Right atrium auricular region (tissue), 2 donors: ENCODE measurements at regions not wholly inside any gene's neighbourhood (a gene's known extent, or its start where the extent isn't known, plus 50 kb on each side); places are given as distances from the start of the nearest gene placed in this dataset.

Experiments used
- DNase-seq: peaks from one replicate; pipeline ENCODE4 v3.0.0-alpha.2; 2019; ENCODE audit warnings: low spot score
- H3K27ac ChIP-seq, 2 donors: fragments of 200-600 bp; sonication (generic); 1 replicate in 1 of 2; 2 replicates in 1 of 2; pipeline ENCODE4 v1.5.1; 2016 to 2019
- H3K27me3 ChIP-seq, 2 donors: fragments of 200-600 bp; sonication (generic); one replicate each; pipeline versions ENCODE4 v1.5.1 to v1.6.0; 2017 to 2019
- H3K36me3 ChIP-seq: fragments of 200-600 bp; sonication (generic); one replicate; pipeline ENCODE4 v1.5.1; 2016
- H3K4me1 ChIP-seq, 2 donors: fragments of 200-600 bp; sonication (generic); one replicate each; pipeline versions ENCODE4 v1.5.1 to v1.6.0; 2017 to 2019
- H3K4me3 ChIP-seq, 2 donors: fragments of 200-600 bp; sonication (generic); 1 replicate in 1 of 2; 2 replicates in 1 of 2; pipeline ENCODE4 v1.5.1; 2017 to 2019; ENCODE audit warnings: mild to moderate bottlenecking in 1 of 2, moderate library complexity in 1 of 2
- H3K9me3 ChIP-seq, 2 donors: fragments of 200-600 bp; sonication (generic); one replicate each; pipeline ENCODE4 v1.5.1; 2019
- CTCF ChIP-seq, 2 donors: fragments of 200-600 bp; sonication (generic); IDR thresholded peaks; one replicate each; pipeline ENCODE4 v1.5.1; 2019; ENCODE audit warnings: antibody characterized with exemption in 2 of 2

GRCh38 chr13:53101883-53102282 is 73.3 kb downstream of the OLFM4 start:
- H3K27ac ChIP-seq = no peak overlapping the region
- H3K4me3 ChIP-seq = no peak overlapping the region
- no peak for DNase-seq
- no peaks in the 10 kb centered on the region for H3K36me3 ChIP-seq
- H3K9me3 ChIP-seq = no peaks in the 10 kb centered on the region
- H3K27me3 ChIP-seq = no peaks in the 10 kb centered on the region
- peaks cover 0 to 5% of the 10 kb centered on the region in 2 donors for H3K4me1 ChIP-seq
- no peak for TF ChIP-seq CTCF (IDR thresholded peaks at IDR 0.05)

- no peak for TF ChIP-seq CTCF (IDR thresholded peaks at IDR 0.05)
- Histone ChIP-seq H3K4me1 (peaks cover 0 to under 1% of the 10 kb centered on the region in 2 donors), H3K36me3 (no peaks in the 10 kb centered on the region), H3K27ac (no peak overlapping the region), H3K9me3 (no peaks in the 10 kb centered on the region), H3K4me3 (no peak overlapping the region), H3K27me3 (no peaks in the 10 kb centered on the region)
- no peak for DNase-seq
These were observed 75.5 kb downstream of the OLFM4 start for GRCh38 chr13:53104136-53104535.

- no peak for TF ChIP-seq CTCF (IDR thresholded peaks at IDR 0.05)
- no peak overlapping the region for H3K4me3 ChIP-seq
- H3K27ac ChIP-seq = no peak overlapping the region
- no peaks in the 10 kb centered on the region for H3K36me3 ChIP-seq
- H3K4me1 ChIP-seq = no peaks in the 10 kb centered on the region
- no peak for DNase-seq
- no peaks in the 10 kb centered on the region for H3K9me3 ChIP-seq
- no peaks in the 10 kb centered on the region for H3K27me3 ChIP-seq
These were observed 76.9 kb downstream of the OLFM4 start for GRCh38 chr13:53105477-53105876.

- no peak for TF ChIP-seq CTCF (IDR thresholded peaks at IDR 0.05)
- Histone ChIP-seq H3K4me1 (no peaks in the 10 kb centered on the region), H3K27me3 (no peaks in the 10 kb centered on the region), H3K27ac (no peak overlapping the region), H3K9me3 (no peaks in the 10 kb centered on the region), H3K36me3 (no peaks in the 10 kb centered on the region), H3K4me3 (no peak overlapping the region)
- no peak for DNase-seq
These were observed 77.3 kb downstream of the OLFM4 start for GRCh38 chr13:53105890-53106289.

- Histone ChIP-seq H3K4me1 (no peaks in the 10 kb centered on the region), H3K36me3 (no peaks in the 10 kb centered on the region), H3K4me3 (no peak overlapping the region), H3K27me3 (no peaks in the 10 kb centered on the region), H3K9me3 (no peaks in the 10 kb centered on the region), H3K27ac (no peak overlapping the region)
- no peak for TF ChIP-seq CTCF (IDR thresholded peaks at IDR 0.05)
- DNase-seq = no peak
These were observed 81.6 kb downstream of the OLFM4 start for GRCh38 chr13:53110181-53110580.

GRCh38 chr13:53110614-53111013 is 82.0 kb downstream of the OLFM4 start:
- H3K9me3 ChIP-seq = no peaks in the 10 kb centered on the region
- no peaks in the 10 kb centered on the region for H3K27me3 ChIP-seq
- H3K27ac ChIP-seq = no peak overlapping the region
- no peaks in the 10 kb centered on the region for H3K36me3 ChIP-seq
- no peaks in the 10 kb centered on the region for H3K4me1 ChIP-seq
- H3K4me3 ChIP-seq = no peak overlapping the region
- TF ChIP-seq CTCF (IDR thresholded peaks at IDR 0.05) = no peak
- DNase-seq = no peak
